ENCODE measurements at regions not wholly inside any gene's neighbourhood (a gene's known extent, or its start where the extent isn't known, plus 50 kb on each side); places are given as distances from the start of the nearest gene placed in this dataset.
"Not testable (repeated sequence)": the region's sequence is repeated elsewhere in the genome, so short reads cannot be mapped to it uniquely, and the experiment has no call there.

DNA sequence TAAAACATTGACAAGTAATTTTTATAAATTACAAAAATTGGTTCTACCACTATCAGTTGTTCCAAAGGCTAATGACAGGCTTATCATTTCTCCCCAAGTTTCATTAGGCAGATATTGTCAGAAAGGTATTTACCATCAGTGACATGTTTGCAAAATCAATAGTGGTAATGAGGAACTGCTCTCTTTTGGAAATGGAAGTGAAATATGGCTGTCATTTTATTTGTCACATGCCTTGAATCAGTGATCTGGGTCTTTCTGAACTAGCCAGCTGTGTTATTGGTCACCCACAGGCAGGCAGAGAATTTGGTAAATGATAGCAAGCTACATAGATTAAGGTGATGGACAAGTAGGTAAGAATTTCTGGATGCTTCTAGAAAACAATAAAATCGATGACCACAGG, 268.0 kb upstream of the ARHGEF26 start:
- no peaks in the 10 kb centered on the region for H3K9me3 ChIP-seq (ENCODE audit: low read depth)
- H3K36me3 ChIP-seq = no peaks in the 10 kb centered on the region
- no peak overlapping the region for H3K27ac ChIP-seq
- no peak overlapping the region for H3K4me3 ChIP-seq
- no peak for DNase-seq (ENCODE audit: low read depth in 1 of 2, low spot score in 1 of 2)
- TF ChIP-seq, protein P1, sequence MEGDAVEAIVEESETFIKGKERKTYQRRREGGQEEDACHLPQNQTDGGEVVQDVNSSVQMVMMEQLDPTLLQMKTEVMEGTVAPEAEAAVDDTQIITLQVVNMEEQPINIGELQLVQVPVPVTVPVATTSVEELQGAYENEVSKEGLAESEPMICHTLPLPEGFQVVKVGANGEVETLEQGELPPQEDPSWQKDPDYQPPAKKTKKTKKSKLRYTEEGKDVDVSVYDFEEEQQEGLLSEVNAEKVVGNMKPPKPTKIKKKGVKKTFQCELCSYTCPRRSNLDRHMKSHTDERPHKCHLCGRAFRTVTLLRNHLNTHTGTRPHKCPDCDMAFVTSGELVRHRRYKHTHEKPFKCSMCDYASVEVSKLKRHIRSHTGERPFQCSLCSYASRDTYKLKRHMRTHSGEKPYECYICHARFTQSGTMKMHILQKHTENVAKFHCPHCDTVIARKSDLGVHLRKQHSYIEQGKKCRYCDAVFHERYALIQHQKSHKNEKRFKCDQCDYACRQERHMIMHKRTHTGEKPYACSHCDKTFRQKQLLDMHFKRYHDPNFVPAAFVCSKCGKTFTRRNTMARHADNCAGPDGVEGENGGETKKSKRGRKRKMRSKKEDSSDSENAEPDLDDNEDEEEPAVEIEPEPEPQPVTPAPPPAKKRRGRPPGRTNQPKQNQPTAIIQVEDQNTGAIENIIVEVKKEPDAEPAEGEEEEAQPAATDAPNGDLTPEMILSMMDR (IDR thresholded peaks at IDR 0.05; ENCODE audit: low read depth, low read length) = no peak
- H3K4me1 ChIP-seq (ENCODE audit: low read depth) = no peaks in the 10 kb centered on the region
- H3K27me3 ChIP-seq = no peaks in the 10 kb centered on the region

DNA sequence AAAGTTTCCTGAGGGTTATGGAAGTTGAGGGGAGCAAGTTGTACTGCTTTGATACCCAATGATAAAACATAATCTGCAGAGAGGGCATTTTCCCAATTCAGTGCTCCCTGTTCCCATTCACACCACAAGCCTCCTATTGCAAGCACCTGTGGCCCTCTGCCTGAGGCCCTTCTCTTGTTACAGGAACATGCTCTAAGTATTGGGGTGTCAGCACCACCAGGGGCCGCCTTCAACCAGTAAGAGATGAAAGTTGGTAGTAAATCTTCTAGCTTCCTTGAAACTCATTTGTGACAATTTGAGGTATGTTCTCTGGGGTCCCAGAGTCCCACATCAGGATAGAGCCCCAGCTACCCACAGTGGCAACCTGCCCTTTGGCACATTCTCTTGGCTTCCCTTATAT, 265.4 kb upstream of the ARHGEF26 start:
- TF ChIP-seq, protein P1 (IDR thresholded peaks at IDR 0.05; ENCODE audit: low read depth, low read length) = no peak
- Histone ChIP-seq H3K9me3 (ENCODE audit: low read depth) (no peaks in the 10 kb centered on the region), H3K4me3 (no peak overlapping the region), H3K27ac (no peak overlapping the region), H3K27me3 (no peaks in the 10 kb centered on the region), H3K4me1 (ENCODE audit: low read depth) (no peaks in the 10 kb centered on the region), H3K36me3 (no peaks in the 10 kb centered on the region)
- no peak for DNase-seq (ENCODE audit: low read depth in 1 of 2, low spot score in 1 of 2)

DNA sequence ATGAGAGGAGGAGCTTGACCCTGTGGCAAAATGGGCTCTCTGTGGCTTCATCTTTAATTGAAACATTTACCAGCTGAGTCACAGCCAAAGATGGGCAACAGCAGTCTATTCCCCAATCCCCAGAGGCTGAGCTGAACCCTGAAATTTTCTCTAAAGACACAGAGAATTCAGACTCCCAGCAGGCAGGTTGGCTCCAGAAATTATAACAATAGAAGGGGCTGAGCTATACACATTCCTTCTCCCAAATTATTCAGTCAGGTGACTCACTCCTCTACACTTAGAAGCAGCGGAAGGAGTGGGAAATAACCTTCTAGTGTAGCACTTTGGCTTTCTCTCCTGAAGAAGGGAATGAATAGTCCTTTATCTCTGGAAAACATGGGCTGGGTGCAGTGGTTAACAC, 264.3 kb upstream of the ARHGEF26 start:
- Histone ChIP-seq H3K27ac (no peak overlapping the region), H3K27me3 (no peaks in the 10 kb centered on the region), H3K9me3 (ENCODE audit: low read depth) (no peaks in the 10 kb centered on the region), H3K36me3 (no peaks in the 10 kb centered on the region), H3K4me3 (no peak overlapping the region), H3K4me1 (ENCODE audit: low read depth) (no peaks in the 10 kb centered on the region)
- TF ChIP-seq, protein P1 (IDR thresholded peaks at IDR 0.05; ENCODE audit: low read depth, low read length) = no peak
- no peak for DNase-seq (ENCODE audit: low read depth in 1 of 2, low spot score in 1 of 2)

DNA sequence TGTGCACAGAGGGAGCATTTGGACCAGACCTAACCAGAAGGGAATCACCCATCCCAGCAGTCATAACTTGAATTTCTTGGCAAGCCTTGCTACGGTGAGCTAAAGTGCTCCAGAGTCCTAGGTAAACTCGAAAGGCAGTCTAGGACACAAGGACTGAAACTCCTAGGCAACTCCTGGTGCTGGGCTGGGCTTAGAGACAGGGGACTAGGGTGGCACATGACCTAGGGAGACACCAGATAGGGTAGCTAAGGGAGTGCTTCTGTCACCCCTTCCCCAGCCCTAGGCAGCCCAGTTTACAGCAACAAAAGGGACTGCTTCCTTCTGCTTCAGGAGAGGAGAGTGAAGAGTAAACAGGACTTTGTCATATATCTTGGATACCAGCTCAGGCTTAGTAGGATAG, 256.4 kb upstream of the ARHGEF26 start:
- TF ChIP-seq, protein P1 (IDR thresholded peaks at IDR 0.05; ENCODE audit: low read depth, low read length) = no peak
- Histone ChIP-seq H3K27me3 (no peaks in the 10 kb centered on the region), H3K9me3 (ENCODE audit: low read depth) (no peaks in the 10 kb centered on the region), H3K4me1 (ENCODE audit: low read depth) (no peaks in the 10 kb centered on the region), H3K36me3 (no peaks in the 10 kb centered on the region), H3K4me3 (no peak overlapping the region), H3K27ac (no peak overlapping the region)
- no peak for DNase-seq (ENCODE audit: low read depth in 1 of 2, low spot score in 1 of 2)

DNA sequence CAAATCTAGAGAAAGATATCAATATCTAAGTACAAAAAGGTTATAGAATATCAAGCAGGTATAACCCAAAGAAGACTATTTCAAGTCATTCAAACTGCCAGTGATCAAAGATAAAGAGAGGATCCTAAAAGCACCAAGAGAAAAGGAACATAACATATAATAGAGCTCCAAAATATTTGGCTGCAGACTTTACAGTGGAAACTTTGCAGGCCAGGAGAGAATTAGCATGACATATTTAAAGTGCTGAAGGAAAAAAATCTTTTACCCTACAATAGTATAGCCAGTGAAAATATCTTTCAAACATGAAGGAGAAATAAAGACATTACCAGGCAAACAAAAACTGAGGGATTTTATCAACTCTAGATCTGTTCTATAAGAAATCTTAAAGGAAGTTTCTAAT, 254.3 kb upstream of the ARHGEF26 start:
- TF ChIP-seq, protein P1 (IDR thresholded peaks at IDR 0.05; ENCODE audit: low read depth, low read length) = no peak
- H3K27me3 ChIP-seq = no peaks in the 10 kb centered on the region
- H3K27ac ChIP-seq = no peak overlapping the region
- no peaks in the 10 kb centered on the region for H3K36me3 ChIP-seq
- H3K9me3 ChIP-seq (ENCODE audit: low read depth) = no peaks in the 10 kb centered on the region
- DNase-seq (ENCODE audit: low read depth in 1 of 2, low spot score in 1 of 2) = no peak
- H3K4me3 ChIP-seq = no peak overlapping the region
- no peaks in the 10 kb centered on the region for H3K4me1 ChIP-seq (ENCODE audit: low read depth)

DNA sequence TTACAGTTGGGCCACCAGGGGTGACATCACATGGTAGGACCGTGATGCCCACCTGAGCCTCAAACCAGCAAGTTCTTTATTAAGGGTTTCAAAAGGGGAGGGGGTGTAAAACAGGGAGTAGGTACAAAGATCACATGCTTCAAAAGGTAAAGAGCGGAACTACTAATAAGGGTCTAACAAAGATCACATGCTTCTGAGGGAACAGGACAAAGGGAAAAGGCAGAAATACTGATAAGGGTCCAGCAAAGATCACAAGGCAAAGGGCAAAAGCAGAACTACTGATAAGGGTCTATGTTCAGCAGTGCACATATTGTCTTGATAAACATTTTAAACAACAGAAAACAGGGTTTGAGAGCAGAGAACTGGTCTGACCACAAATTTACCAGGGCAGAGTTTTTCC, 246.8 kb upstream of the ARHGEF26 start:
- H3K9me3 ChIP-seq (ENCODE audit: low read depth); H3K27ac ChIP-seq; DNase-seq (ENCODE audit: low read depth in 1 of 2, low spot score in 1 of 2); H3K27me3 ChIP-seq; H3K4me3 ChIP-seq; H3K36me3 ChIP-seq; H3K4me1 ChIP-seq (ENCODE audit: low read depth): not testable (repeated sequence)

Data from cardiac muscle cell (in vitro differentiated cells and primary cell).